BJ (cell line): ENCODE measurements at regions not wholly inside any gene's neighbourhood (a gene's known extent, or its start where the extent isn't known, plus 50 kb on each side); places are given as distances from the start of the nearest gene placed in this dataset.
"Not testable (repeated sequence)": the region's sequence is repeated elsewhere in the genome, so short reads cannot be mapped to it uniquely, and the experiment has no call there.

Source experiments
- CTCF ChIA-PET: fragments of 350-600 bp; formaldehyde crosslinking; extraction: SDS; loops from one replicate; lab custom pipeline; 2021; ENCODE audit warnings: antibody characterized with exemption, inconsistent platforms; lab: Yijun Ruan, JAX
- POLR2A ChIA-PET: fragments of 300-600 bp; sonication (Branson Sonifier 250); formaldehyde crosslinking; extraction: SDS; loops from one replicate; lab custom pipeline; 2021; ENCODE audit warnings: antibody characterized with exemption; lab: Charles Lee
- DNase-seq: peaks from one replicate; pipeline ENCODE4 v3.0.0-alpha.2; 2011; ENCODE audit warnings: low read depth
- H3K27me3 ChIP-seq: 2 replicates; pipeline ENCODE4 v1.6.0; 2011; ENCODE audit warnings: low read length; ENCODE audit not compliant: control insufficient read depth, insufficient read depth
- H3K36me3 ChIP-seq: 2 replicates; pipeline ENCODE4 v1.5.1; 2011; ENCODE audit warnings: low read length; ENCODE audit not compliant: control insufficient read depth, insufficient read depth
- H3K4me3 ChIP-seq: 2 replicates; pipeline ENCODE4 v1.5.1; 2011; ENCODE audit warnings: low read depth, mild to moderate bottlenecking, control low read depth, low read length
- TF ChIP-seq, protein P1 (sequence below): IDR thresholded peaks from 2 replicates; pipeline ENCODE4 v1.5.1; 2011; ENCODE audit warnings: low read depth, mild to moderate bottlenecking, control low read depth, inconsistent platforms, low read length, moderate library complexity; ENCODE audit not compliant: insufficient read depth

DNA sequence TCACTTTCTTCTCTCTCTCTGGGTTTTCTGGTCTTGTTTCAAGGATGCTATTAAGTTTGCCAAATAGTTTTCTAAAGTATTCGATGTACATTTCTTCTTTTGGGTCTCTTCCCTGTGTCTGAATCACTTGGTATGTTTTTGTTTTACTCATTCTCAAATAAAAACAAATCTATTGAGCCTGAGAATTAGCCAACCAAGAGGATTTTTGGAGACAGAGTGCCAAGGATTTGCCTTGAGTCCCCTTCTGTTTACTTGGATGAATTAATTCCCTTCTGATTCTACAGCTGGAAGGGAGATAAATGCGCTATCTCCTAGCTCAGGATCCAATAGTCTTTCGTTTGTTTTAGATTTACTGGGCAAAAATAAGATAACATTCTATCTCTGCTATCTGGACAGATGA is 255.5 kb downstream of the SYT10 start:
- Histone ChIP-seq H3K27me3 (no peaks in the 10 kb centered on the region), H3K4me3 (no peak overlapping the region), H3K36me3 (no peaks in the 10 kb centered on the region)
- TF ChIP-seq, protein P1, sequence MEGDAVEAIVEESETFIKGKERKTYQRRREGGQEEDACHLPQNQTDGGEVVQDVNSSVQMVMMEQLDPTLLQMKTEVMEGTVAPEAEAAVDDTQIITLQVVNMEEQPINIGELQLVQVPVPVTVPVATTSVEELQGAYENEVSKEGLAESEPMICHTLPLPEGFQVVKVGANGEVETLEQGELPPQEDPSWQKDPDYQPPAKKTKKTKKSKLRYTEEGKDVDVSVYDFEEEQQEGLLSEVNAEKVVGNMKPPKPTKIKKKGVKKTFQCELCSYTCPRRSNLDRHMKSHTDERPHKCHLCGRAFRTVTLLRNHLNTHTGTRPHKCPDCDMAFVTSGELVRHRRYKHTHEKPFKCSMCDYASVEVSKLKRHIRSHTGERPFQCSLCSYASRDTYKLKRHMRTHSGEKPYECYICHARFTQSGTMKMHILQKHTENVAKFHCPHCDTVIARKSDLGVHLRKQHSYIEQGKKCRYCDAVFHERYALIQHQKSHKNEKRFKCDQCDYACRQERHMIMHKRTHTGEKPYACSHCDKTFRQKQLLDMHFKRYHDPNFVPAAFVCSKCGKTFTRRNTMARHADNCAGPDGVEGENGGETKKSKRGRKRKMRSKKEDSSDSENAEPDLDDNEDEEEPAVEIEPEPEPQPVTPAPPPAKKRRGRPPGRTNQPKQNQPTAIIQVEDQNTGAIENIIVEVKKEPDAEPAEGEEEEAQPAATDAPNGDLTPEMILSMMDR: no peak
- ChIA-PET CTCF (no interaction called here), POLR2A (no interaction called here)
- no peak for DNase-seq

DNA sequence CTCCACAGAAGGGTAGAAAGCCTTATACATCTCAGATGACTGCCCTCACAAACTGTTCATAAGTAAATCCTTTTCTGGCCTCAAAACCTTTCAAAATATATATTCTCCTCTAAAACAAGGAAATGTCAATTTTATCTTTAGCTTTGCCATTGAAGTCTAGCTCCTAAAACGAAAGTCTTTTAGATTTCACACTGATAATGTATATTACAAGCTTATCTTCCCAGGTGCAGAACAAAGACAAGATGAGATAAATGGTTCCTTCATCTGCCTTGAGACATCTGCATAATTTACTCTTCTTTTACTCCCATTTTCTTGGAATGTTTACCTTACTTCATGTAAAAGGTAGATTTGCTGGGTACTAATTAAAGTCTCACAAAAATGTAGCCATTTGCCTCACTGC is 257.1 kb downstream of the SYT10 start:
- no peak overlapping the region for H3K4me3 ChIP-seq
- CTCF ChIA-PET: no interaction called here
- POLR2A ChIA-PET: no interaction called here
- TF ChIP-seq, protein P1: no peak
- DNase-seq: no peak
- no peaks in the 10 kb centered on the region for H3K36me3 ChIP-seq
- H3K27me3 ChIP-seq: no peaks in the 10 kb centered on the region

DNA sequence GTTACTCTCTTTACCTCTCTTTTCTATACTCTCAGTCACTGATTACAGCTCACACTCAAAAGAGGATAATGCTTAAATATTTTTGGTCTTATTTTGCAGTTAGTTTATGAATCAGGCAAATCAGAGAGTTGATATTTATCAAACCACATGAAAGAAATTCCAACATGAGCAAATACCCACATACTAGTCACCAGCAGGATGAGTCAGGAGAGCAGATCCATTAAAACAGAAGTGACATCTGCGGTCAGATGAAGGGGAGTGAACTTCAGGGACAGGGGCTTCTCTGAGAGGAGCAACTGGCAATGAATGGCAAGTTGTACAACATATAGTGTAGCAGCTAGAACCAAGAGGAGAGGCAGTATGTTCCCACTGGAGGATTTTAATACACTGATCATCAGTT is 258.7 kb downstream of the SYT10 start:
- H3K4me3 ChIP-seq: no peak overlapping the region
- H3K36me3 ChIP-seq: no peaks in the 10 kb centered on the region
- no peaks in the 10 kb centered on the region for H3K27me3 ChIP-seq
- no peak for DNase-seq
- ChIA-PET POLR2A (no interaction called here), CTCF (no interaction called here)
- TF ChIP-seq, protein P1: no peak

DNA sequence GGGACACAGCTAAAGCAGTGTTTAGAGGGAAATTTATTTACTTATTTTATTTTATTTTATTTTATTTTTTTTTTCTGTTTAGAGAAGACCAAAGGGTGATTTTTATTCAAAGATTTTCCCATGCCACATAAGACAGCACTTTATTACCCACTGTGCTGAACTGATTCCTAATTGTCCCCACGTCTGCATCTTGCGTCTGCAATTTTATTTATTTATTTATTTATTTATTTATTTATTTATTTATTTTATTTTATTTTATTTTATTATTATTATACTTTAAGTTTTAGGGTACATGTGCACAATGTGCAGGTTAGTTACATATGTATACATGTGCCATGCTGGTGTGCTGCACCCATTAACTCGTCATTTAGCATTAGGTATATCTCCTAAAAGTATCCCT is 269.7 kb upstream of the PKP2 start:
- not testable (repeated sequence) for DNase-seq

DNA sequence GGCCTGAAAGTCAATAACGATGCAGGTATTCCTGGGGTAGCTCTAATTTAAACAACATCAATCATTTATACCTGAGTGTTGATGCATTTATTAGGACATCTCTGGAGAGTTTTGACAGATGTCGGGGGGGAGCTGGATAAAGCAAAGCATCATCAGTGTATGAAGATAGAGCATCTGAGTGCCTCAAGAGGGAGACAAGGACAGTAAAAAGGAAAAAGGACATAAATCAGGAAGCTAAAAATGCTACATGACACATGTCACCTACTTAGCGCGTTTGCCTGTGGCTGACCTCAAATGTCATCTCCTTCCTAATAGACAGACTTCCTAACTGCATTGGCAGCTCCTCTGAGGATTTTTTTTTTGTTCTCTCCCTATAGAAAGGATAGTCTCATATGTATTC is 259.5 kb upstream of the PKP2 start:
- CTCF ChIA-PET: no interaction called here
- DNase-seq: no peak
- TF ChIP-seq, protein P1: no peak
- Histone ChIP-seq H3K27me3 (no peaks in the 10 kb centered on the region), H3K4me3 (no peak overlapping the region), H3K36me3 (no peaks in the 10 kb centered on the region)
- POLR2A ChIA-PET: no interaction called here

More for the DNA sequence above, 269.7 kb upstream of the PKP2 start:
- CTCF ChIA-PET, POLR2A ChIA-PET, H3K27me3 ChIP-seq, H3K4me3 ChIP-seq, H3K36me3 ChIP-seq: not testable (repeated sequence)

DNA sequence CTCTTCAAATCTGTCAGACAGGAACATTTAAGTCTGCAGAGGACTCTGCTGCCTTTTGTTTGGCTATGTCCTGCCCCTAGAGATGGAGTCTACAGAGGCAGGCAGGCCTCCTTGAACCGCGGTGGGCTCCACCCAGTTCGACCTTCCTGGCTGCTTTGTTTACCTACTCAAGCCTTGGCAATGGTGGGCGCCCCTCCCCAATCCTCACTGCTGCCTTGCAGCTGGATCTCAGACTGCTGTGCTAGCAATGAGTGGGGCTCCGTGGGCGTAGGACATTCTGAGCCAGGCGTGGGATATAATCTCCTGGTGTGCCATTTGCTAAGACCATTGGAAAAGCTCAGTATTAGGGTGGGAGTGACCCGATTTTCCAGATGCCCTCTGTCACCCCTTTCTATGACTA is 250.7 kb upstream of the PKP2 start:
- DNase-seq, CTCF ChIA-PET, H3K36me3 ChIP-seq, H3K4me3 ChIP-seq, POLR2A ChIA-PET, H3K27me3 ChIP-seq: not testable (repeated sequence)
